ENCODE measurements at regions not wholly inside any gene's neighbourhood (a gene's known extent, or its start where the extent isn't known, plus 50 kb on each side); places are given as distances from the start of the nearest gene placed in this dataset.

GRCh38 chr10:65375528-65375927, 1550.3 kb upstream of the LRRTM3 start:
- no peak for TF ChIP-seq CTCF (conservative IDR thresholded peaks at IDR 0.05; ENCODE audit: low read depth in 2 of 2)
- no peak for TF ChIP-seq POLR2AphosphoS5 (IDR thresholded peaks at IDR 0.05; ENCODE audit: low read depth)
- no peak for TF ChIP-seq REST (IDR thresholded peaks at IDR 0.05; ENCODE audit: unreplicated experiment)
